ENCODE measurements at regions not wholly inside any gene's neighbourhood (a gene's known extent, or its start where the extent isn't known, plus 50 kb on each side); places are given as distances from the start of the nearest gene placed in this dataset.
"Not testable (repeated sequence)": the region's sequence is repeated elsewhere in the genome, so short reads cannot be mapped to it uniquely, and the experiment has no call there.

DNA sequence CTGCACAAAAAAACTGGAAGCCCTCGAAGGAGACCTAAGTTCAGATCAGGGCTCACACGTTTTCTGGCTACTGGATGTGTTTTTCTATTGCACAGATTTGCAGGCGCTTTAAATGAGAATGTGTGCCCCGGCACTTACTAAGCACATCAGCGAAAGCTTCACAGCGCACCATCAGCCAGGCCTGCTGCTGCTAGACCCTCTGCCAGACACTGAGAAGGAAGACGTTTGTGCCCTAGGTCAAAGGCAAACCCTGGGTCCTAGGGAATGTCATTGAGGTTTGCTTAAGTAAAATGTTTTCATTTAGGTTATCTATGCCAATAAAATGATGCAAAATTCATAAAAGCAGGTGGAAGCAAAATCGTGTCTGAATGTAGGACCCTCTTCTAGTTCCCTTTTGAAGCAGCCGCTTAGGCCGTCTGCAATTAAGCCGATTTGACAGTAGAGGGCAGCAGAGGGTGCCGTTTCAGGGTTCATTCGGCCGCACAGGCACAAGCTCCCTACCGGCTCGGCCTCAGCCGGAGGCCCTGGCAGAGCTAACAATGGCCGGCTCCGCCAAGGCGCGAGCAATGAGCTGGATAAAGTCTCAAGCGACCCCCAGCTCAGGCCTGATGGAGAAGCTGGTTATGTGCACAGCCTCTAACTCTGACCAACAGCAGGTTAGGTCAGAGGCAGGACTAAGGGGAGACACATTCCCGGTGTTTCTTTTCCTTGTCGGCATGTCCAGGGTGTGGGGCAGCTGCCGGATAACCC is 107.2 kb upstream of the FOXA2 start:
- peak in 13 of 14 donors; percentile 6 to 70 (median 49) for DNase-seq

- peak in 1 of 14 donors; percentile 46 for DNase-seq
These were observed 107.7 kb upstream of the FOXA2 start for GRCh38 chr20:22692119-22692475.

DNA sequence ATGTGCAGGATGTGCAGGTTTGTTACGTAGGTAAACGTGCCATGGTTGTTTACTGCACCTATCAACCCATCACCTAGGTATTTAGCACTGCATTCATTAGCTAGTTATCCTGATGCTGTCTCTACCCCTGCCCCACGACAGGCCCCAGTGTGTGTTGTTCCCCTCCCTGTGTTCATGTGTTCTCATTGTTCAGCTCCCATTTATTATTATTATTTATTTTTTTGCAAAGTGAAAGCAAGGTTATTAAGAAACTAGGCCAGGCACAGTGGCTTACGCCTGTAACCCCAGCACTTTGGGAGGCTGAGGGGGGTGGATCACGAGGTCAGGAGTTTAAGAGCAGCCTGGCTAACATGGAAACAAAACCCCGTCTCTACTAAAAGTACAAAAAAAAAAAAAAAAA is 108.2 kb upstream of the FOXA2 start:
- DNase-seq = not testable (repeated sequence)

DNA sequence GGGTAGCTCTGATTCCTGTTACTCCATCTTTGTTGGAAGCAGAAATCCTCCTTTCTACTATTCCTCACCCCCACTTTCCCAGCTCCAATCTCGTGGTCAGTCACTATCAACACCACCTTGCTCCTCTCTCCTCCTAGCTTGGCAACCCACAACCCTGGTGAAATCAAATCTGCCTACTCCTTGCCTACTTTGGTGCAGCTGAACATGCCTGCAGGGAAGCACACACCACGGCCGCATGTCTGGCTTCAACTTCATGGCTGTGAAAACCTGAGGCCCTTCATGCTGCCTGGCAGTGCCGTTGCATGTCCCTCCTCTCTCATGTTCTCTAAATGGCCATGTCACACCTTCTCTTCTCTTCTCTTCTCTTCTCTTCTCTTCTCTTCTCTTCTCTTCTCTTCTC is 112.4 kb upstream of the FOXA2 start:
- no peak for DNase-seq

DNA sequence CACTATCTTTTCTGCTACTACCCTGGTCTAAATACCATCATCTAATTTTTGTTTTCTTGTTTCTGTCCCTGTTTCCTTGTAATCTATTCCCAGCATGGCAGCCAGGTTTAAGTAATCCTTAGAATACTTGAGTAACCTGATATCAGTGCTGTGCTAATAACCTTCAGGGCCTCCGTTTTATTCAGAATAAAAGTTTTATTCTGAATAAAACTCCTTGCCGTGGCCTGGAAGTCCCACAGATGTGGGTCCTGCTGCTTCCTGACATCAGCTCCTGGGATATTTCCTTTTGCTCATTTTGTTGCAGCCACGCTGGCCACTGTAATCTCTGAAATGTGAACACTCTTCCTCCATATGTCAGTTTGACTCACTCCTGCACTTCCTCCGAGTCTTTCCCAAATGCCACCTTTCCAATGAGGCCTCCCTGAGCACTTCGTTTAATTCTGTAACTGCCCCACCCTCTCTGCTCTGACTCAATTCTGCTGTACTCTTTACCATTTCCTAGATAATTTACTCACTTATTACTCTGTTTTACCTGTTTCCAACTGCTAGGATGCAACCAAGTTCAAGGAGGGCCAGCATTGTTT is 114.0 kb upstream of the FOXA2 start:
- DNase-seq = no peak

DNA sequence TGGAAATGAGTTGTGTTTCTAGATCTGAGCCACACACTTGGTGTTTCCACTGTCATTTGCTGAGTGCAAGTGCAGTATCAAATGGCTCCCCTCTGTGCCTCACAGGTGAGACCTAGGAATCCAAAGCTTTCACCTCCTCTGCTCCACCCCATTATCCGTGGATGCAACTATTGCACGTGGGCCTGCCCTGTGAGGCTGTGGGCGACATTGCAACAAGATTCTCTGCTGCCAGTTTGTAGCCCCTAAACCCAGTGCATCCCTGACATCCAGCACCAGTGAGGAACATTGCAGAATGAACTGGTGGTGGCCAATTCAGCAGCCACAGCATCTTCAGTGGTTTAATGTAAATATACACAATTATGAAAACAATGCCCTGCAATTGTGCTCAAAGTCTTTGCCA is 115.0 kb upstream of the FOXA2 start:
- no peak for DNase-seq

DNA sequence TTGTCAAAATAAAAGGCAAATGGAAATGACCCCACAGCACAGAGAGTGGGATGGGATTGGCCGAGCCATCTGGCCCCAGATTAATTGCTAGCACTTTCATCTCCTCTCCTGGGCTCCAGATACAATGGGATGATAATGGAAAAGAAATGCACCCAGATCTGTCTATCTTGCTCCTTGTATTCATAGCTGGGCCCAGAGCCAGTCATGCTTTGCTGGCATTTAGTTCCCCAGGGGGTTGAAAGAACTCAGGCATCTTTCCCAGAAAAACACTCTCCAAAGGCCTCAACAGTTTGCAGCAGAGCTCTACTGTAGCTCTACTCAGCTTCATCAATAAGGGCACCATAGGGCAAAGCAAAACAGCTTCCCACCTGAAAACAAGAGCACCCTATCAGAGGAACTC is 116.0 kb upstream of the FOXA2 start:
- peak in 1 of 14 donors; percentile 2 for DNase-seq

DNA sequence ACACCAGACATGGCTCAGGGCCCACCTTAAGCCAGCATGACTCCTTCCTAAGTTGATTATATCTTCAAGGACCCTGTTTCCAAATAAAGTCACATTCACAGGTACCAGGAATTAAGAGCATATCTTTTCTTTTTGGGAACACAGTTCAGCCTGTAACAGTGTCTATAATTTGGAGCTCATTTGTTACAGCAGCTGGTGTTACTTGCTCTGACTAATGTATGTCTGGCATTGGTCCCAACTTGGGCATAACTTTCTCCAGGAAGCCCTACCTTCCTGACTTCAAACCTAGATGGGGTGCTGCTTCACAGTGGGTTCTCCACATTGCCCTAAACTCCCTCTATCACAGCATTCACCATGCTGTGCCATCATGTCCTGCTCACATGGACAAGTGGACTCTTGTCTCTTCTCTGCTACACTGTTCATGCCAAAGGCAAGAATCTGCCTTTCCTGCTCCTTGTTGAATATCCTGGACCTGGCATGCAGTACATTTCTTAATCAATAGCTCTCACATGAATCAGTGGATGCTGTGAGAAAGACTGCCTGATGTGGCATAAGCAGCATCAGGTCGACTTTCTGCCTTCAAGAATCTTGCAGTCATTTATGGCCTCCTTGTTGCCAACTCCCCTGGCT is 117.4 kb upstream of the FOXA2 start:
- no peak for DNase-seq

GRCh38 chr20:22703843-22704242 is 119.5 kb upstream of the FOXA2 start:
- DNase-seq = no peak

GRCh38 chr20:22711971-22712755 is 127.8 kb upstream of the FOXA2 start:
- no peak for DNase-seq

DNA sequence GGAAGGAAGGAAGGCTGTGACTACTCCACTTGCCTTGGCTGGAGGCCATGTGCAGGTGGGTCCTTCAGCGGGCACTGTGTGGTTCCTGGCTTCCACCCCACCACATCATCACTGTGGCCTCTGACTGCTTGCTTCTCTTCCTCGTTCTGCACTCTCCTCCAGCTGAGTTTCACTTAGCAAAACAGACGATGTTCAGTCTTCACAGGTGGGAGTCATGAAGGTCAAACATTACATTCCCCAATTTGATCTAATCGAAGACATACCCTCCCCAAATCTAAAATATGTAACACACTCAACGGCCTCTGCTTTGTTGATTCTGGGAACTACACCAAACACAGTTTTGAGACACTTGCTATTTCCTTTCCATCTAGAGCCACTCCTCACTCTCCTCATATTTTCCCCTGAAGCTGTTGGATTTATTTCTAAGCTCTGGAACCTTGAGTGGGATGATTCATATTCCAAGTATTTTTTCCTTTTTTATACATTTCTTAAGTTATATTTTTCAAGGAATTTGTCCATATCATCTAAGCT is 132.5 kb upstream of the FOXA2 start:
- DNase-seq = no peak

- no peak for DNase-seq
These were observed 133.1 kb upstream of the FOXA2 start for GRCh38 chr20:22717466-22717865.

DNA sequence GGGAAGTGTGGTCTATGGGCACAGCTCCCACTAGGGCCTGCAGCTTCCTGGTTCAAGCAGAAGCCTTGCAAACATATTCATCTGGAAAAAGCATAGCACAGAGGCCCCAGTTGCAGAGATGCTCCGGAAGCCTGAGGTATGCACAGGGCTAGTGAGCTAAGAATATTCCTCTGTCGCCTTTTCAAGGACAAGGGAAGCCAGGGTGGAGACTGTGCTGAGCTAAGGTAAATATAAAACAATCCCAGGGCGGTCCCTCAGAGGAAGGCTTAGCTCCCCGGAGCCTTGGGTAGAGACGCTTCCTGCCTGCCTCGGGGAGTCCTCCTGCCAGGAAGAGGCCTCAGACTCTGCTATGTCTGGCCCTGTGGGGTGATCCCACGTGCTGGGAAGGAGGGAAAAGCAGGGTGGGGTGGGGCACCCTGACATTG is 134.8 kb upstream of the FOXA2 start:
- DNase-seq = no peak

- no peak for DNase-seq
These were observed 135.8 kb upstream of the FOXA2 start for GRCh38 chr20:22720206-22720605.

DNA sequence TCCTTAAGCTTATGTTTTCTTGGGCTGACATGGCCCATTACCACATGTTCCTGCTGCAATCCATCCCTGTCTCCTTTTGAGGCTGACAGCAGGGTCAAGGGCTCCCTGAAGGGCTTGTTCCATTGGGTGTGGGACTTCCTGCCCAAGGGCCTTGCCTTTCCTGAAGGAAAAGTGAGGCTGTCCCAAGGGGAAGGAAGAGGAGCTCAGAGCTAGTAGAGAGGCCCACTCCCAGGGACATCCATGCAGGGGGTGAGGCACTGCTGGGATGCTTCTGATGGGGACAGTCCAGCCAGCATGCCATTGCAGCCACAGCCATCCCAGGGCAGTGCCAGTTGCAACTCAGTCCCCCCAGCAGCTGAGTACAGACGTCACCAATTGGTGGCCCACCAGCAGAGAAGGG is 138.4 kb upstream of the FOXA2 start:
- no peak for DNase-seq

- no peak for DNase-seq
These were observed 139.3 kb upstream of the FOXA2 start for GRCh38 chr20:22723659-22724058.

DNA sequence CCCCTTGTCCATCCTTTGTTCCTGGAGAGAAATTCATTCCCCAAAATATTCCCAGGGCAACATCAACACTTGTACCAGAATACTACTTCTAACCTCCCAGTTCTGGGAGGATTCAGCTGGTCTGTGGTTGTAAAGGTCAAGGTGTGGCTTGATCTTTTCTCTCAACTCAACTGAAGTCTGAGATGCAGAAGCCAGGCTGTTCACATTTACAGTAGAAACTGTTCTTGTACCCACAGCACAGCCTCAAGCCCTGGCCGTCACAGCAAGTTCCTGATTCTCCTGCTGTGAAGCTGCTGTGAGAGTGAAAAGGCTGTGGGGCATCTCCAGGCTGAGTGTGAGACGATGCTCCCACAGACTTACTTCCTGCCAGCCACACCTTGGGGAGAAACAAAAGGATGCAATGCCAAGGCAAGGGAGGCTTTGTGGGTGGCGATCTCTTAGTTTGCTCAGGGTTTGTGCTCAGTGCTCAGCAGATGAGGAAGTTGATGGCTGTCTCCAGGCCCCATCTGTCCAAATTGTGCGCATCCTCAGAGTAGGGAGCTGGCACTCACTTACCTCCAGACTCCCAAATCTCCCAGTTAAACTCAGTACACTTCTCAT is 143.9 kb upstream of the FOXA2 start:
- no peak for DNase-seq

DNA sequence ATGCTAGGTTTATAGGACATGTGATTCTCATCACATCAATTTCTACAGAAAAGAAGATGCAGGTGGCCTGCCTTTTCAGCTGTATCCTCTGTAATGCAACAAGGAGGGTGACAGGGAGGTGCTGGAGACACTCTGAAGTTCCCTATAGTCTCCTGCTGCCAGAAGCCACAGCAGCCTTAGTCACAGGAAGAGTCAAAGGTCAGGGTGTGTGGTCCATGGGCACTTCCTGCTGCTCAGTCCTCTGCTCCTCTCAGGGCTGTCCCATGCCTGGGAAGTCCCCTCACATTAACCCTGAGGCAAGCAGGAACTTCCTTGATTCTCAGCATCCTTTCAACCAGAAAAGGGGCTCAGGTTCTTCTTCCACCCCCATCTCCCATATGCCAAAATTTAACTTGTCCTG is 144.8 kb upstream of the FOXA2 start:
- DNase-seq = no peak

DNA sequence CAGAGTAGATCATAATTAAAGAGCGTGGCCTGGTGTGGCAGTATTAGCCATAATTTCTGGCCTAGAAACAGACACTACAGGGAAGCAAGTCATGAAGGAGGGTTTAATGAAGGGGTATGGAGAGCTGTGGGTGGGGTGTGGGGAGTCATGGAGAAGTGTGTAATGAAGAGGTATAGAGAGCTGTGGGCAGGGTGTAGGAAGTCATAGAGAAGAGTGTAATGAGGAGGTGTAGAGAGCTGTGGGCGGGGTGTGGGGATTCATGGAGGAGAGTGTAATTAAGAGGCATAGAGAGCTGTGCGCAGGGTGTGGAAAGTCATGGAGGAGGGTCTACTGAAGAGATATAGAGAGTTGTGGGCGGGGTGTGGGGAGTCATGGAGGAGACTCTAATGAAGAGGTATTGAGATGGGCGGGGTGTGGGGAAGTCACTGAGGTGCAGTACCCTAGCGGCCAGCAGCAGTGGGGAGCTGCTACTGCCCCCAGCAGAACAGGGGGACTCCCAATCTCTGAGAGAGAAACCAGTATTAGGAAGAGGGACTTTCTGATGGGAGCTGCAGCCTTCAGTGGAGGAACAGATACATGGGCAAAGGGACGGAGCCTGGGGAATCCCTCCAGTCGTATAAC is 145.4 kb upstream of the FOXA2 start:
- no peak for DNase-seq

GRCh38 chr20:22732751-22733150 is 148.4 kb upstream of the FOXA2 start:
- no peak for DNase-seq

GRCh38 chr20:22734946-22735647 is 150.7 kb upstream of the FOXA2 start:
- DNase-seq = not testable (repeated sequence)

All from C1 segment of cervical spinal cord (tissue), 14 donors.